Mesendoderm (in vitro differentiated cells): ENCODE measurements at regions not wholly inside any gene's neighbourhood (a gene's known extent, or its start where the extent isn't known, plus 50 kb on each side); places are given as distances from the start of the nearest gene placed in this dataset.

Experiments used
- DNase-seq: peaks from one replicate; pipeline ENCODE4 v3.0.0; 2013
- H2AK5ac ChIP-seq: 2 replicates; pipeline ENCODE4 v1.6.1; 2013; ENCODE audit warnings: low read length, inconsistent platforms
- H2BK120ac ChIP-seq: 2 replicates; pipeline ENCODE4 v1.6.1; 2013; ENCODE audit warnings: low read depth, mild to moderate bottlenecking, low read length, moderate library complexity, mixed read lengths
- H2BK15ac ChIP-seq: replicated peaks from 2 replicates; pipeline ENCODE4 v1.6.1; 2013; ENCODE audit warnings: low read depth, mild to moderate bottlenecking, moderate library complexity
- H2BK5ac ChIP-seq: 2 replicates; pipeline ENCODE4 v1.6.1; 2013; ENCODE audit warnings: low read length, inconsistent platforms
- H3K18ac ChIP-seq: 2 replicates; pipeline ENCODE4 v1.6.1; 2013; ENCODE audit warnings: mild to moderate bottlenecking, low read length, mixed read lengths
- H3K23ac ChIP-seq: one replicate; pipeline ENCODE4 v1.6.1; 2013; ENCODE audit warnings: low read length
- H3K27ac ChIP-seq: 2 replicates; pipeline ENCODE4 v1.5.1; 2013; ENCODE audit warnings: low read depth, mild to moderate bottlenecking, inconsistent platforms, low read length, moderate library complexity
- H3K27me3 ChIP-seq: 2 replicates; pipeline ENCODE4 v1.6.1; 2013; ENCODE audit warnings: low read length, control low read depth, mild to moderate bottlenecking, inconsistent platforms; ENCODE audit not compliant: insufficient read depth, poor library complexity
- H3K36me3 ChIP-seq: 2 replicates; pipeline ENCODE4 v1.6.1; 2013; ENCODE audit warnings: low read length, inconsistent platforms; ENCODE audit not compliant: control insufficient read depth, insufficient read depth
- H3K4ac ChIP-seq: one replicate; pipeline ENCODE4 v1.6.1; 2013; ENCODE audit warnings: low read depth, mild to moderate bottlenecking, low read length, moderate library complexity
- H3K4me1 ChIP-seq: 2 replicates; pipeline ENCODE4 v1.6.1; 2013; ENCODE audit warnings: low read depth, low read length, inconsistent platforms; ENCODE audit not compliant: control insufficient read depth
- H3K4me2 ChIP-seq: 2 replicates; pipeline ENCODE4 v1.6.1; 2013; ENCODE audit warnings: low read length
- H3K4me3 ChIP-seq: 2 replicates; pipeline ENCODE4 v1.5.1; 2013; ENCODE audit warnings: mild to moderate bottlenecking, low read length
- H3K56ac ChIP-seq: one replicate; pipeline ENCODE4 v1.6.1; 2013; ENCODE audit warnings: low read length
- H3K79me1 ChIP-seq: 2 replicates; pipeline ENCODE4 v1.6.1; 2013; ENCODE audit warnings: low read length, inconsistent platforms
- H3K79me2 ChIP-seq: 2 replicates; pipeline ENCODE4 v1.6.1; 2013; ENCODE audit warnings: mild to moderate bottlenecking, low read length; ENCODE audit not compliant: control insufficient read depth, insufficient read depth
- H3K9ac ChIP-seq: 2 replicates; pipeline ENCODE4 v1.6.1; 2013; ENCODE audit warnings: low read length, inconsistent platforms
- H4K5ac ChIP-seq: one replicate; pipeline ENCODE4 v1.6.1; 2013; ENCODE audit warnings: low read length
- H4K8ac ChIP-seq: one replicate; pipeline ENCODE4 v1.6.1; 2013; ENCODE audit warnings: low read depth, mild to moderate bottlenecking, control low read depth, low read length, moderate library complexity
- WGBS: extraction: QIAGEN DNeasy Blood & Tissue Kit; methylation state at CpG from one replicate; pipeline ENCODE4 v1.1.7; 2013; ENCODE audit warnings: low lambda C conversion rate, missing lambda C conversion rate; ENCODE audit not compliant: insufficient coverage; ENCODE audit errors: extremely low coverage; 5-methylcytosine and 5-hydroxymethylcytosine counted together

DNA sequence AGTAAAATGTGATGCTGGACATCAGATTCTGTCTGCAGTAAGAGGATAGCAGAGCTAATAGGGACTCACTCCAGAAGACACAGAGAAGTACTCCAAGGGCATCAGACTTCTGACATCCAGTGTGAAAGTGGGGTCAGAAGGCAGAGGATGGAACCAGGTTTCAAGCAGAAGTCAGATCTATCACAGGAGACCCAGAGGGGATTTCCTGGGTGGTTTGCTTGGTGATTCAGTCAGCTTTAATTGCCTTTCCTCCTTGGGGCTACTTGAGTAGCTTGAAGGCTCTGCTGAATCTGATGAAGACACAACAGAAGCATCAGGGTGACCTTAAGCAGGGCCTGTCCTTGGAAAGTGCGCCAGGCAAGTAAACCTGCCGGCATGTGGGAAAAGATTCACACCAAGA is 300.6 kb downstream of the COG6 start:
- no CpG with 5 or more reads among the region's 2 CpGs for whole genome bisulfite sequencing

DNA sequence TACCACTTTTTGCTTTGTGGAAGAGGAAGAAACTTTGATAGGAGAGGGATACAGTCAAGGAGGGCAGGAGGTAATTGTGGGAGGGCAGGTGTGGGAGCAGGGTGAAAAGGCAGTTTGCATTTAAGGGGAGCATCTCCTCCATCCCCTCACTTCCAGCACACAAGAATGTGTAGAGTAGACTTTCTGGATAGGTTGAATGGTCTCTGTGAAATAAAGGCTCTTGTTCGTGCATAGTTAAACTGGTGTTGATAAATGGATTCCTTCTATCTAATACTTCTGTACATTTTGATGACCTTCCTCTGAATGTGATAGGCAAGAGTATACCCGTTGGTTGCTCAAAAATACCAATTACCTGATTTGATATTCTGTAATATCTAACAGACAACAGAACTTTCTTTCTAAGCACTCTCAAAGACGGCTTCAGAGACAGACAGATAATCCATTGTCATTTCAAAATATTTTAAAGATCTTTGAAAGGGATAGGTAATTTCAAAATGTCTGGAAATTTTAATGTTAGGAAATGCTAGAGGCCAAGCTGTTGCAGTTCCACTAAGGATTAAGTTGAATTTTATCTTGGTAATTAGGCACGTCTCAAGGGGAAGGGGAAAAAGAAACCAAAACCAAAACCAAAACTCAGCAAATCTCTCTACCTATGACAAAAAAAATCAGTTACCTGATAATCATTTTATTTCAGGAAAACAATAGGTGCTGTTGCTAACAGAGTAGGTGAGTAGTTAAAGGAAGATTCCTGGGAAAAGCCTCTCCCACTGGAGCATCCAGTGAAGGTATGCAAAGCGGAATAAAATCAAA is 302.6 kb downstream of the COG6 start:
- Histone ChIP-seq H3K27me3 (no peaks in the 10 kb centered on the region), H3K79me2 (no peaks in the 10 kb centered on the region), H3K23ac (no peak overlapping the region), H3K36me3 (no peaks in the 10 kb centered on the region), H2BK120ac (no peak overlapping the region), H3K9ac (no peak overlapping the region), H3K4me2 (no peak overlapping the region), H3K4me1 (no peaks in the 10 kb centered on the region), H3K79me1 (no peaks in the 10 kb centered on the region), H4K5ac (no peak overlapping the region), H2BK15ac (no peak overlapping the region), H3K18ac (no peak overlapping the region), H3K27ac (no peak overlapping the region), H2AK5ac (no peak overlapping the region), H4K8ac (no peak overlapping the region), H3K4ac (no peak overlapping the region), H3K4me3 (no peak overlapping the region), H3K56ac (no peak overlapping the region), H2BK5ac (no peak overlapping the region)
- DNase-seq, result no peak
- WGBS, result no CpG with 5 or more reads among the region's 5 CpGs

More for the DNA sequence above, 300.6 kb downstream of the COG6 start:
- Histone ChIP-seq H3K18ac (no peak overlapping the region), H2BK120ac (no peak overlapping the region), H3K4me1 (no peaks in the 10 kb centered on the region), H3K79me2 (no peaks in the 10 kb centered on the region), H3K4me3 (no peak overlapping the region), H2BK5ac (no peak overlapping the region), H3K27me3 (no peaks in the 10 kb centered on the region), H3K27ac (no peak overlapping the region), H3K23ac (no peak overlapping the region), H3K4me2 (no peak overlapping the region), H4K8ac (no peak overlapping the region), H3K79me1 (no peaks in the 10 kb centered on the region), H3K56ac (no peak overlapping the region), H3K36me3 (no peaks in the 10 kb centered on the region), H2BK15ac (no peak overlapping the region), H2AK5ac (no peak overlapping the region), H3K9ac (no peak overlapping the region), H4K5ac (no peak overlapping the region), H3K4ac (no peak overlapping the region)
- DNase-seq, result no peak

- no peak overlapping the region for H3K9ac ChIP-seq
- no peak overlapping the region for H2AK5ac ChIP-seq
- H4K8ac ChIP-seq, result no peak overlapping the region
- no peaks in the 10 kb centered on the region for H3K79me2 ChIP-seq
- no peak overlapping the region for H2BK120ac ChIP-seq
- no peaks in the 10 kb centered on the region for H3K79me1 ChIP-seq
- H3K23ac ChIP-seq, result no peak overlapping the region
- no peaks in the 10 kb centered on the region for H3K36me3 ChIP-seq
- H3K27me3 ChIP-seq, result no peaks in the 10 kb centered on the region
- H4K5ac ChIP-seq, result no peak overlapping the region
- H3K18ac ChIP-seq, result no peak overlapping the region
- H2BK15ac ChIP-seq, result no peak overlapping the region
- H3K4me1 ChIP-seq, result no peaks in the 10 kb centered on the region
- DNase-seq, result no peak
- H3K4me2 ChIP-seq, result no peak overlapping the region
- H2BK5ac ChIP-seq, result no peak overlapping the region
- no peak overlapping the region for H3K27ac ChIP-seq
- H3K4ac ChIP-seq, result no peak overlapping the region
- no CpG with 5 or more reads among the region's 9 CpGs for WGBS
- H3K4me3 ChIP-seq, result no peak overlapping the region
- no peak overlapping the region for H3K56ac ChIP-seq
Measured at GRCh38 chr13:39959497-39960144, 304.2 kb downstream of the COG6 start.

DNA sequence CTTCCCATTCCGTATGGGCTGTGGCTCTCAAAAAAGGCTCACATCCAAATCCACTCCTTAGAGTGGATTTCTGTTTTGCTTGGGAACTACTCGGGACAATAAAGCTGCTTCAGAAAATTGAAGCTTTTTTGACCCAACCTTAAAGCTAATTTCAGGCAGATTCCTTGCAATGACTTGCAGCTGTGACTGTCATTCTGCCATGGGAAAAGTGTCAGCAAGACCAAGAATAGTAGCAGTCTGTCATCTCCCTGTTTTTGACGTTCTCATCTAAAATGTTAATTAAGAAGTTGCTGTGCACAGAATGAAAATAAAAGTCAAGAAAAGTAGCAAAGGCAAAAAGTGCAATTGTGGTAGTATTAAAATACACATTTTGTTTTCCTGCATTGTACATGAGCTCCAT is 304.7 kb downstream of the COG6 start:
- Histone ChIP-seq H3K27me3 (no peaks in the 10 kb centered on the region), H2BK5ac (no peak overlapping the region), H3K4me1 (no peaks in the 10 kb centered on the region), H3K79me2 (no peaks in the 10 kb centered on the region), H4K5ac (no peak overlapping the region), H2BK120ac (no peak overlapping the region), H3K36me3 (no peaks in the 10 kb centered on the region), H3K27ac (no peak overlapping the region), H3K56ac (no peak overlapping the region), H3K4me2 (no peak overlapping the region), H3K23ac (no peak overlapping the region), H2BK15ac (no peak overlapping the region), H3K4ac (no peak overlapping the region), H4K8ac (no peak overlapping the region), H2AK5ac (no peak overlapping the region), H3K4me3 (no peak overlapping the region), H3K18ac (no peak overlapping the region), H3K9ac (no peak overlapping the region), H3K79me1 (no peaks in the 10 kb centered on the region)
- no CpG with 5 or more reads among the region's 3 CpGs for WGBS
- DNase-seq, result no peak

DNA sequence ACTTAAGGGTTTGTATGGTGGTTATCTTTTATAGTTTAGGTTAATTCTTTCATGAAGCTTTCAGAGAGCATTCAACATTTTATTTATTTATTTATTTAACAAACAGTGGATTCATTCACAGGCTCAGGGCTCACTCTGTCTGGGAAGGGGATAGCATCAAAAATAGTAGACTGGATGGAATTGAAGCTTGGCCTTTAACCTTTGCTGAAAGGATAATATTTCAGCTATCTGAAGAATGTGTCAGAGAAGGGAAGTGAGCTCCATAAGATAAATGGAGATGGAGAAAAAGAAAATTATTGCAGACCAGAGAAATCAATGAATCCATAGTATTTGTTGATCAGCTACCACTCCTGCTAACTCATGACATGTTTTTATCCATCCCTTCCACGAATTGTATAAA is 305.6 kb downstream of the COG6 start:
- DNase-seq, result no peak
- no peaks in the 10 kb centered on the region for H3K79me2 ChIP-seq
- H4K8ac ChIP-seq, result no peak overlapping the region
- no peaks in the 10 kb centered on the region for H3K27me3 ChIP-seq
- no peaks in the 10 kb centered on the region for H3K79me1 ChIP-seq
- no peaks in the 10 kb centered on the region for H3K4me1 ChIP-seq
- no peak overlapping the region for H3K4ac ChIP-seq
- no peak overlapping the region for H3K18ac ChIP-seq
- no peak overlapping the region for H3K56ac ChIP-seq
- H2BK120ac ChIP-seq, result no peak overlapping the region
- H2BK5ac ChIP-seq, result no peak overlapping the region
- H4K5ac ChIP-seq, result no peak overlapping the region
- WGBS, result no CpG with 5 or more reads among the region's 1 CpG
- no peak overlapping the region for H2BK15ac ChIP-seq
- H3K4me2 ChIP-seq, result no peak overlapping the region
- H2AK5ac ChIP-seq, result no peak overlapping the region
- no peak overlapping the region for H3K27ac ChIP-seq
- H3K23ac ChIP-seq, result no peak overlapping the region
- no peak overlapping the region for H3K9ac ChIP-seq
- H3K4me3 ChIP-seq, result no peak overlapping the region
- H3K36me3 ChIP-seq, result no peaks in the 10 kb centered on the region
